Breast epithelium (tissue), 4 donors: ENCODE measurements at regions not wholly inside any gene's neighbourhood (a gene's known extent, or its start where the extent isn't known, plus 50 kb on each side); places are given as distances from the start of the nearest gene placed in this dataset.

Experiments used
- DNase-seq, 2 donors: peaks; one replicate each; pipeline ENCODE4 v3.0.0-alpha.2; 2019; ENCODE audit warnings: low spot score in 2 of 2
- H3K27ac ChIP-seq, 2 donors: fragments of 200-600 bp; sonication (generic) in 1 of 2; one replicate each; pipeline ENCODE4 v1.5.1; 2016 to 2019; ENCODE audit warnings: mild to moderate bottlenecking in 1 of 2
- H3K27me3 ChIP-seq, 2 donors: fragments of 200-600 bp; sonication (generic) in 1 of 2; one replicate each; pipeline versions ENCODE4 v1.5.1 to v1.6.0; 2017 to 2019; ENCODE audit warnings: control low read depth in 1 of 2, mild to moderate bottlenecking in 1 of 2
- H3K36me3 ChIP-seq: fragments of 200-600 bp; one replicate; pipeline ENCODE4 v1.5.1; 2019
- H3K4me1 ChIP-seq, 2 donors: fragments of 200-600 bp; sonication (generic); one replicate each; pipeline ENCODE4 v1.5.1; 2016 to 2019; ENCODE audit warnings: control low read depth in 1 of 2
- H3K4me3 ChIP-seq, 3 donors: fragments of 200-600 bp; sonication (generic); 1 replicate in 2 of 3; 2 replicates in 1 of 3; pipeline ENCODE4 v1.5.1; 2016 to 2019; ENCODE audit warnings: mild to moderate bottlenecking in 3 of 3, moderate library complexity in 2 of 3
- H3K9me3 ChIP-seq, 2 donors: fragments of 200-600 bp; sonication (generic) in 1 of 2; one replicate each; pipeline ENCODE4 v1.5.1; 2016 to 2019; ENCODE audit warnings: control low read depth in 1 of 2
- POLR2A ChIP-seq: fragments of 450-650 bp; IDR thresholded peaks from one replicate; pipeline ENCODE4 v1.6.1; 2016; ENCODE audit warnings: antibody characterized with exemption, mild to moderate bottlenecking, moderate library complexity
- POLR2AphosphoS5 ChIP-seq, 3 donors: sonication (generic); formaldehyde crosslinking; IDR thresholded peaks; one replicate each; pipeline ENCODE4 v1.6.1; 2017; ENCODE audit warnings: antibody characterized with exemption in 3 of 3
- intact Hi-C: fragments of 100-400 bp; cut with DNase I; formaldehyde crosslinking; loops from one replicate; pipeline ENCODE4 v1.15.1; 2023; ENCODE audit warnings: low total_unique reads
- TF ChIP-seq, protein P1 (sequence below), 3 donors: fragments of 450-650 bp; IDR thresholded peaks; one replicate each; pipeline ENCODE4 v1.5.1; 2016 to 2017; ENCODE audit warnings: antibody characterized with exemption in 3 of 3, mild to moderate bottlenecking in 3 of 3, moderate library complexity in 3 of 3

DNA sequence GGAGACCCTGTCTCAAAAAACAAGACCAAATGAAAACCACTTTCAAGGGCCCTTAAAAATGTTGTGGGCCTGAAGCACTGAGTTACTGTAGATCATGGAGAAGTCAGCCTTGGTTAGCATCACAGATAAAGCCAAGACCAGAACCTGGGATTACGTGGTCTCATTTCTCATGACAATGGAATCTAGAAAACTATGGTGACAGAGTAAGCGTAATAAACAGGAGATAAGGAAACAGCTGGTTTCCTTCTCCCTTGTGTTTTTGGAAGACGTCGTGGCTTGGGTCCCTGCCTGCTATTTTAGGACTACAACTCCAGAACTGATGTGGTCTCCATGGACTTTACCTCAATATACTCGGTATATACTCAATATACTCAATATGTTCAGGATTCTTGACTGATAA is 180.7 kb upstream of the ZFHX3 start:
- H3K36me3 ChIP-seq, result no peaks in the 10 kb centered on the region
- H3K4me1 ChIP-seq, result no peaks in the 10 kb centered on the region
- H3K9me3 ChIP-seq, result no peaks in the 10 kb centered on the region
- intact Hi-C loops, result no loop called here
- DNase-seq, result no peak
- no peak overlapping the region for H3K4me3 ChIP-seq
- H3K27me3 ChIP-seq, result peaks cover 0 to 10% of the 10 kb centered on the region in 2 donors
- H3K27ac ChIP-seq, result no peak overlapping the region
- TF ChIP-seq, protein P1, sequence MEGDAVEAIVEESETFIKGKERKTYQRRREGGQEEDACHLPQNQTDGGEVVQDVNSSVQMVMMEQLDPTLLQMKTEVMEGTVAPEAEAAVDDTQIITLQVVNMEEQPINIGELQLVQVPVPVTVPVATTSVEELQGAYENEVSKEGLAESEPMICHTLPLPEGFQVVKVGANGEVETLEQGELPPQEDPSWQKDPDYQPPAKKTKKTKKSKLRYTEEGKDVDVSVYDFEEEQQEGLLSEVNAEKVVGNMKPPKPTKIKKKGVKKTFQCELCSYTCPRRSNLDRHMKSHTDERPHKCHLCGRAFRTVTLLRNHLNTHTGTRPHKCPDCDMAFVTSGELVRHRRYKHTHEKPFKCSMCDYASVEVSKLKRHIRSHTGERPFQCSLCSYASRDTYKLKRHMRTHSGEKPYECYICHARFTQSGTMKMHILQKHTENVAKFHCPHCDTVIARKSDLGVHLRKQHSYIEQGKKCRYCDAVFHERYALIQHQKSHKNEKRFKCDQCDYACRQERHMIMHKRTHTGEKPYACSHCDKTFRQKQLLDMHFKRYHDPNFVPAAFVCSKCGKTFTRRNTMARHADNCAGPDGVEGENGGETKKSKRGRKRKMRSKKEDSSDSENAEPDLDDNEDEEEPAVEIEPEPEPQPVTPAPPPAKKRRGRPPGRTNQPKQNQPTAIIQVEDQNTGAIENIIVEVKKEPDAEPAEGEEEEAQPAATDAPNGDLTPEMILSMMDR (IDR thresholded peaks at IDR 0.05), result no peak
- no peak for TF ChIP-seq POLR2AphosphoS5 (IDR thresholded peaks at IDR 0.05)

- intact Hi-C loops, result no loop called here
- no peak for DNase-seq
- H3K27ac ChIP-seq, result no peak overlapping the region
- H3K9me3 ChIP-seq, result no peaks in the 10 kb centered on the region
- H3K36me3 ChIP-seq, result no peaks in the 10 kb centered on the region
- TF ChIP-seq, protein P1 (IDR thresholded peaks at IDR 0.05), result no peak
- TF ChIP-seq POLR2A (no peak), POLR2AphosphoS5 (IDR thresholded peaks at IDR 0.05) (no peak)
- H3K27me3 ChIP-seq, result peaks cover 0 to 4% of the 10 kb centered on the region in 2 donors
- H3K4me3 ChIP-seq, result no peak overlapping the region
- no peaks in the 10 kb centered on the region for H3K4me1 ChIP-seq
Measured at GRCh38 chr16:73226675-73227074, 178.7 kb upstream of the ZFHX3 start.

- no peak overlapping the region for H3K4me3 ChIP-seq
- DNase-seq, result no peak
- H3K27me3 ChIP-seq, result peaks cover 0 to under 1% of the 10 kb centered on the region in 2 donors
- no peak overlapping the region for H3K27ac ChIP-seq
- no peaks in the 10 kb centered on the region for H3K9me3 ChIP-seq
- H3K4me1 ChIP-seq, result no peaks in the 10 kb centered on the region
- intact Hi-C loops, result no loop called here
- H3K36me3 ChIP-seq, result no peaks in the 10 kb centered on the region
- TF ChIP-seq POLR2A (no peak), POLR2AphosphoS5 (IDR thresholded peaks at IDR 0.05) (no peak)
- TF ChIP-seq, protein P1 (IDR thresholded peaks at IDR 0.05), result no peak
Measured at GRCh38 chr16:73225983-73226382, 178.1 kb upstream of the ZFHX3 start.

DNA sequence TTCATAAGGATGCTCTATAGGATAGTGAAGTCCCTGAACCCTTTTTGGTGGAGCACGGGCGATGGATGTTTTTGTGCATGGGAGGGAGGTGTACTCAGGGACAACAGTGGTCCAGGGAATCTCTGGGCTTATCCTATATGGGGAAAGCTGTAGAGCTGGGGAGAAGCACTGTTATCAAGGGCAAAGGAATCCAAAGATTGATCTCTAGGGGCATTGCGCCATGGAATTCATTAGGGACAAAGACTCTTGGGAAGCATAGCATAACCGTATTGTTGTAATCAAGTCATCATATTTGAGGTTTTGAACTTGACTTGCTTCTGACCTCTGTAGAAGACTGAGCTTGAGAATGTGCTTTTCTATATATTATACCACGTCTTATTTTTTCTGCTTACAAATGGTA is 172.9 kb upstream of the ZFHX3 start:
- no peak for TF ChIP-seq POLR2AphosphoS5 (IDR thresholded peaks at IDR 0.05)
- TF ChIP-seq, protein P1 (IDR thresholded peaks at IDR 0.05), result no peak
- TF ChIP-seq POLR2A, result no peak

DNA sequence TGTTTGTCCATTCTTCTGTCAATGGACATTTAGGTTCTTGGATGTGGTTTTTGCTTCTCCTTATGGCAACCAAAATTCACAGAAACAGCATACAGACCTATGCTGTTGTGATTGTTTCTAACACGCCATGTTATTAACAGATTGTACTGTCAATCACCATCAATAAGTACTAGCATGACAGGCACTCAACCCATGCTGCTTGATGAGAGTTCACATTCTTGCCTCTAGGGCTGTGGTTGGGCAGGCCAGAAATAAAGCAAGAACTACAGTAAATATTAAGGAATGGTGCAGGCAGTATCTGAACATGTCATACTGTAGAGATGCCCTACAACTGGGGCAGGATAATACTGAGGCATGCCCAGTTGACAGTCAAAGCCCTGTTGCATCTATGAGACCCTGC is 171.2 kb upstream of the ZFHX3 start:
- no peak for TF ChIP-seq POLR2A
- TF ChIP-seq POLR2AphosphoS5 (IDR thresholded peaks at IDR 0.05), result no peak
- TF ChIP-seq, protein P1 (IDR thresholded peaks at IDR 0.05), result no peak
- Histone ChIP-seq H3K4me3 (no peak overlapping the region), H3K4me1 (no peaks in the 10 kb centered on the region), H3K36me3 (no peaks in the 10 kb centered on the region), H3K9me3 (no peaks in the 10 kb centered on the region), H3K27ac (no peak overlapping the region), H3K27me3 (no peaks in the 10 kb centered on the region)
- intact Hi-C loops, result no loop called here
- no peak for DNase-seq

More for the DNA sequence above, 172.9 kb upstream of the ZFHX3 start:
- Histone ChIP-seq H3K4me1 (no peaks in the 10 kb centered on the region), H3K4me3 (no peak overlapping the region), H3K9me3 (no peaks in the 10 kb centered on the region), H3K36me3 (no peaks in the 10 kb centered on the region), H3K27me3 (no peaks in the 10 kb centered on the region), H3K27ac (no peak overlapping the region)
- no peak for DNase-seq
- intact Hi-C loops, result no loop called here
